HepG2 (cell line): ENCODE measurements at regions not wholly inside any gene's neighbourhood (a gene's known extent, or its start where the extent isn't known, plus 50 kb on each side); places are given as distances from the start of the nearest gene placed in this dataset.

Experiments used
- ARNT2 ChIP-seq: sonication (generic); formaldehyde crosslinking; IDR thresholded peaks from 2 replicates; pipeline ENCODE4 v1.8.0; 2022; ENCODE audit warnings: mild to moderate bottlenecking, low read depth, missing genetic modification reagents, moderate library complexity
- CREB1 ChIP-seq, 2 experiments: fragments of 450-650 bp in 1 of 2; IDR thresholded peaks; 2 replicates each; pipeline ENCODE4 v1.6.1; 2016 to 2017; ENCODE audit warnings: control low read depth in 1 of 2, mild to moderate bottlenecking in 1 of 2, missing compliant biosample characterization in 1 of 2, missing genetic modification characterization in 1 of 2
- E2F5 ChIP-seq: sonication (generic); formaldehyde crosslinking; conservative IDR thresholded peaks from 2 replicates; pipeline ENCODE4 v1.4.0; 2020; ENCODE audit warnings: missing genetic modification reagents
- EEA1 ChIP-seq: sonication (generic); formaldehyde crosslinking; IDR thresholded peaks from 2 replicates; pipeline ENCODE4 v1.5.1; 2020; ENCODE audit warnings: mild to moderate bottlenecking, missing genetic modification reagents, borderline replicate concordance
- FOXK1 ChIP-seq: sonication (generic); formaldehyde crosslinking; IDR thresholded peaks from 2 replicates; pipeline ENCODE4 v1.4.0; 2020; ENCODE audit warnings: low read depth, missing genetic modification reagents, borderline replicate concordance
- HIC2 ChIP-seq: sonication (generic); formaldehyde crosslinking; IDR thresholded peaks from 2 replicates; pipeline ENCODE4 v1.9.0; 2022; ENCODE audit warnings: low read depth, missing genetic modification reagents
- HNF4A ChIP-seq: sonication (generic); formaldehyde crosslinking; IDR thresholded peaks from 2 replicates; pipeline ENCODE4 v1.4.0; 2020; ENCODE audit warnings: missing genetic modification reagents
- NFE2 ChIP-seq: sonication (generic); formaldehyde crosslinking; IDR thresholded peaks from 2 replicates; pipeline ENCODE4 v1.4.0; 2020; ENCODE audit warnings: missing genetic modification reagents
- PBX2 ChIP-seq: IDR thresholded peaks from 2 replicates; pipeline ENCODE4 v1.6.1; 2016; ENCODE audit warnings: control low read depth
- PHB2 ChIP-seq: fragments of 450-650 bp; IDR thresholded peaks from 2 replicates; pipeline ENCODE4 v1.6.1; 2018; ENCODE audit not compliant: partially characterized antibody
- POLR2AphosphoS2 ChIP-seq: IDR thresholded peaks from 2 replicates; pipeline ENCODE4 v1.6.1; 2011; ENCODE audit warnings: low read depth, low read length, improper control_type of control experiment
- STAG1 ChIP-seq: sonication (generic); formaldehyde crosslinking; IDR thresholded peaks from 2 replicates; pipeline ENCODE4 v1.4.0; 2020; ENCODE audit warnings: missing genetic modification reagents
- ZBTB1 ChIP-seq: sonication (generic); formaldehyde crosslinking; IDR thresholded peaks from 2 replicates; pipeline ENCODE4 v1.4.0; 2020; ENCODE audit warnings: missing genetic modification reagents, borderline replicate concordance
- ZBTB37 ChIP-seq: sonication (generic); formaldehyde crosslinking; IDR thresholded peaks from 2 replicates; pipeline ENCODE4 v1.4.0; 2020; ENCODE audit warnings: mild to moderate bottlenecking, missing genetic modification reagents
- ZKSCAN5 ChIP-seq: sonication (generic); formaldehyde crosslinking; IDR thresholded peaks from 2 replicates; pipeline ENCODE4 v1.5.1; 2020; ENCODE audit warnings: mild to moderate bottlenecking, missing genetic modification reagents
- ZNF18 ChIP-seq: sonication (generic); formaldehyde crosslinking; IDR thresholded peaks from 2 replicates; pipeline ENCODE4 v1.8.0; 2022; ENCODE audit warnings: mild to moderate bottlenecking, missing genetic modification reagents; ENCODE audit not compliant: insufficient replicate concordance
- ZNF232 ChIP-seq: sonication (generic); formaldehyde crosslinking; IDR thresholded peaks from 2 replicates; pipeline ENCODE4 v1.4.0; 2020; ENCODE audit warnings: missing genetic modification reagents, borderline replicate concordance
- ZNF256 ChIP-seq: sonication (generic); formaldehyde crosslinking; conservative IDR thresholded peaks from 2 replicates; pipeline ENCODE4 v1.4.0; 2020; ENCODE audit warnings: missing genetic modification reagents
- ZNF441 ChIP-seq: sonication (generic); formaldehyde crosslinking; IDR thresholded peaks from 2 replicates; pipeline ENCODE4 v1.7.0; 2021; ENCODE audit warnings: missing genetic modification reagents, borderline replicate concordance
- ZNF652 ChIP-seq: IDR thresholded peaks from 2 replicates; pipeline ENCODE4 v1.6.1; 2016; ENCODE audit warnings: low read depth, borderline replicate concordance
- ZNF678 ChIP-seq: sonication (generic); formaldehyde crosslinking; IDR thresholded peaks from 2 replicates; pipeline ENCODE4 v1.4.0; 2020; ENCODE audit warnings: mild to moderate bottlenecking, missing genetic modification reagents
- ZNF784 ChIP-seq: sonication (generic); formaldehyde crosslinking; IDR thresholded peaks from 2 replicates; pipeline ENCODE4 v1.5.1; 2020; ENCODE audit warnings: missing genetic modification reagents, mild to moderate bottlenecking, borderline replicate concordance

GRCh38 chr16:21338537-21339268 is 60.6 kb upstream of the CRYM start (continued):
- TF ChIP-seq E2F5 (CRISPR knock-in tag) (no peak), STAG1 (CRISPR knock-in tag) (no peak), ZNF256 (CRISPR knock-in tag) (no peak; the same call in 1 of the 2 replicates), NFE2 (no peak), ZNF652 (CRISPR knock-in tag) (peak; percentile 77; the same call in 1 of the 2 replicates), HIC2 (no peak), EEA1 (CRISPR knock-in tag) (no peak), ZKSCAN5 (CRISPR knock-in tag) (no peak), ZBTB1 (CRISPR knock-in tag) (no peak), POLR2AphosphoS2 (no peak), PBX2 (CRISPR knock-in tag) (no peak), ARNT2 (CRISPR knock-in tag) (peak; percentile 33; the same call in 1 of the 2 replicates), ZNF678 (no peak), ZBTB37 (CRISPR knock-in tag) (no peak), ZNF441 (CRISPR knock-in tag) (0 out of 2 replicates have a peak, but pooled peaks have one; percentile 49), ZNF784 (CRISPR knock-in tag) (peak; percentile 65; the same call in 1 of the 2 replicates), ZNF18 (CRISPR knock-in tag) (no peak), HNF4A (CRISPR knock-in tag) (peak; percentile 86), CREB1 (IDR thresholded peaks at IDR 0.05) (no peak), CREB1 (CRISPR knock-in tag; IDR thresholded peaks at IDR 0.05) (peak; percentile 37; the same call in 1 of the 2 replicates), FOXK1 (CRISPR knock-in tag) (peak; percentile 26; the same call in 1 of the 2 replicates), PHB2 (no peak), ZNF232 (CRISPR knock-in tag) (peak; percentile 65; the same call in 1 of the 2 replicates)
